Transverse colon (tissue), 4 donors: ENCODE measurements at regions not wholly inside any gene's neighbourhood (a gene's known extent, or its start where the extent isn't known, plus 50 kb on each side); places are given as distances from the start of the nearest gene placed in this dataset.

Source experiments
- DNase-seq: peaks from one replicate; pipeline ENCODE4 v3.0.0-alpha.2; 2019
- H3K27ac ChIP-seq, 4 donors: fragments of 200-600 bp; sonication (generic); 2 replicates each; pipeline ENCODE4 v1.5.1; 2016 to 2018; ENCODE audit warnings: inconsistent platforms in 4 of 4
- H3K27me3 ChIP-seq: fragments of 200-600 bp; sonication (generic); 2 replicates; pipeline ENCODE4 v1.5.1; 2017; ENCODE audit warnings: inconsistent platforms
- H3K36me3 ChIP-seq, 4 donors: fragments of 200-600 bp; sonication (generic); 2 replicates each; pipeline ENCODE4 v1.5.1; 2017 to 2019; ENCODE audit warnings: inconsistent platforms in 4 of 4
- H3K4me1 ChIP-seq, 4 donors: fragments of 200-600 bp; sonication (generic); 2 replicates each; pipeline ENCODE4 v1.5.1; 2017 to 2020; ENCODE audit warnings: inconsistent platforms in 4 of 4
- H3K4me3 ChIP-seq, 4 donors: fragments of 200-600 bp; sonication (generic); 1 replicate in 1 of 4; 2 replicates in 3 of 4; pipeline versions ENCODE4 v1.5.1 to v1.6.1; 2017 to 2019; ENCODE audit warnings: inconsistent platforms in 4 of 4
- H3K9me3 ChIP-seq, 2 donors: fragments of 200-600 bp; sonication (generic); 2 replicates each; pipeline ENCODE4 v1.5.1; 2017 to 2019; ENCODE audit warnings: inconsistent platforms in 2 of 2
- EP300 ChIP-seq: sonication (generic); formaldehyde crosslinking; IDR thresholded peaks from one replicate; pipeline ENCODE4 v1.6.1; 2017; ENCODE audit warnings: antibody characterized with exemption, low read depth
- POLR2A ChIP-seq: fragments of 450-650 bp; IDR thresholded peaks from one replicate; pipeline ENCODE4 v1.6.1; 2016; ENCODE audit warnings: antibody characterized with exemption, mild to moderate bottlenecking, moderate library complexity
- POLR2AphosphoS5 ChIP-seq, 3 donors: sonication (generic); formaldehyde crosslinking; IDR thresholded peaks; one replicate each; pipeline ENCODE4 v1.6.1; 2016; ENCODE audit warnings: antibody characterized with exemption in 3 of 3
- WGBS, 2 donors: methylation state at CpG; one replicate each; pipeline ENCODE4 v1.1.5; 2018; ENCODE audit warnings: low coverage in 1 of 2; 5-methylcytosine and 5-hydroxymethylcytosine counted together
- in situ Hi-C, 4 donors: fragments of 200-750 bp; cut with MboI; loops; one replicate each; pipeline versions ENCODE4 v1.15.0 to v1.15.1; 2017; ENCODE audit warnings: low sequenced_read_pairs in 3 of 4, low pct_ligation_motif_present in 1 of 4, low pct_unique_long_range_greater_than_20kb in 1 of 4
- intact Hi-C: fragments of 100-400 bp; cut with DNase I; formaldehyde crosslinking; loops from one replicate; pipeline ENCODE4 v1.15.1; 2023; ENCODE audit warnings: low total_unique reads
- TF ChIP-seq, protein P1 (sequence below), 5 experiments: fragments of 200-600 bp in 3 of 5; fragments of 450-650 bp in 2 of 5; sonication (generic) in 3 of 5; IDR thresholded peaks; 1 replicate in 2 of 5; 2 replicates in 3 of 5; pipeline ENCODE4 v1.5.1; 2016 to 2017; ENCODE audit warnings: antibody characterized with exemption in 5 of 5, inconsistent platforms in 3 of 5, mild to moderate bottlenecking in 2 of 5, moderate library complexity in 1 of 5

GRCh38 chr2:16177671-16178180, 237.4 kb downstream of the MYCN start:
- in situ Hi-C loops: no loop called here
- no peak overlapping the region for H3K4me3 ChIP-seq
- no peak for DNase-seq
- no peaks in the 10 kb centered on the region for H3K36me3 ChIP-seq
- intact Hi-C loops: no loop called here
- no peaks in the 10 kb centered on the region for H3K9me3 ChIP-seq
- H3K27me3 ChIP-seq: no peaks in the 10 kb centered on the region
- TF ChIP-seq POLR2AphosphoS5 (IDR thresholded peaks at IDR 0.05): no peak
- no peak for TF ChIP-seq EP300
- TF ChIP-seq, protein P1, sequence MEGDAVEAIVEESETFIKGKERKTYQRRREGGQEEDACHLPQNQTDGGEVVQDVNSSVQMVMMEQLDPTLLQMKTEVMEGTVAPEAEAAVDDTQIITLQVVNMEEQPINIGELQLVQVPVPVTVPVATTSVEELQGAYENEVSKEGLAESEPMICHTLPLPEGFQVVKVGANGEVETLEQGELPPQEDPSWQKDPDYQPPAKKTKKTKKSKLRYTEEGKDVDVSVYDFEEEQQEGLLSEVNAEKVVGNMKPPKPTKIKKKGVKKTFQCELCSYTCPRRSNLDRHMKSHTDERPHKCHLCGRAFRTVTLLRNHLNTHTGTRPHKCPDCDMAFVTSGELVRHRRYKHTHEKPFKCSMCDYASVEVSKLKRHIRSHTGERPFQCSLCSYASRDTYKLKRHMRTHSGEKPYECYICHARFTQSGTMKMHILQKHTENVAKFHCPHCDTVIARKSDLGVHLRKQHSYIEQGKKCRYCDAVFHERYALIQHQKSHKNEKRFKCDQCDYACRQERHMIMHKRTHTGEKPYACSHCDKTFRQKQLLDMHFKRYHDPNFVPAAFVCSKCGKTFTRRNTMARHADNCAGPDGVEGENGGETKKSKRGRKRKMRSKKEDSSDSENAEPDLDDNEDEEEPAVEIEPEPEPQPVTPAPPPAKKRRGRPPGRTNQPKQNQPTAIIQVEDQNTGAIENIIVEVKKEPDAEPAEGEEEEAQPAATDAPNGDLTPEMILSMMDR (IDR thresholded peaks at IDR 0.05): no peak
- no peak for TF ChIP-seq POLR2A
- no peak overlapping the region for H3K27ac ChIP-seq
- H3K4me1 ChIP-seq: peaks cover 0 to 6% (median 3%) of the 10 kb centered on the region in 4 donors

DNA sequence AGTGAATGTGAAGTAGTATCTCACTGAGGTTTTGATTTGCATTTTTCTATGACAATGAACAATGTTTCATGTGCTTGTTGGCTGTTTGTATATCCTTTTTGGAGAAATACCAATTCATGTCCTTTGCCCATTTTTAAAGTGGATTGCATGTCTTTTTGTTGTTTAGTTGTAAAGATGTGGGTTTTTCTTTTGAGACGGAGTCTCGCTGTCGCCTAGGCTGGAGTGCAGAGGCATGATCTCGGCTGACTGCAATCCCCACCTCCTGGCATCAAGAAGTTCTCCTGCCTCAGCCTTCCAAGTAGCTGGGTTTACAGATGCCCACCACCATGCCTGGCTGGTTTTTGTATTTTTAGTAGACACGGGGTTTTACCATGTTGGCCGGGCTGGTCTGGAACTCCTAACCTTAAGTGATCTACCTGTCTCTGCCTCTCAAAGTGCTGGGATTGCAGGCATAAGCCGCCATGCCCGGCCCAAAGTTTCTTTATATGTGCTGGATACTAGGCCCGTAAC, 236.7 kb downstream of the MYCN start:
- no peak for TF ChIP-seq EP300
- TF ChIP-seq POLR2A: no peak
- TF ChIP-seq POLR2AphosphoS5 (IDR thresholded peaks at IDR 0.05): no peak
- TF ChIP-seq, protein P1 (IDR thresholded peaks at IDR 0.05): no peak
- Histone ChIP-seq H3K4me1 (peaks cover 0 to 6% (median 3%) of the 10 kb centered on the region in 4 donors), H3K27ac (no peak overlapping the region), H3K27me3 (no peaks in the 10 kb centered on the region), H3K36me3 (no peaks in the 10 kb centered on the region), H3K4me3 (no peak overlapping the region), H3K9me3 (no peaks in the 10 kb centered on the region)
- intact Hi-C loops: no loop called here
- DNase-seq: no peak
- in situ Hi-C loops: no loop called here
- WGBS, 2 donors: 88 to 95% methylated on average over 6 to 9 of the region's 9 CpGs

GRCh38 chr2:16175247-16175825, 235.0 kb downstream of the MYCN start:
- in situ Hi-C loops (no loop called here), intact Hi-C loops (no loop called here)
- Histone ChIP-seq H3K27me3 (no peaks in the 10 kb centered on the region), H3K36me3 (no peaks in the 10 kb centered on the region), H3K4me1 (peaks cover 0 to 6% (median 3%) of the 10 kb centered on the region in 4 donors), H3K4me3 (no peak overlapping the region), H3K27ac (no peak overlapping the region), H3K9me3 (no peaks in the 10 kb centered on the region)
- no peak for DNase-seq
- TF ChIP-seq, protein P1 (IDR thresholded peaks at IDR 0.05): no peak
- TF ChIP-seq EP300 (no peak), POLR2A (no peak), POLR2AphosphoS5 (IDR thresholded peaks at IDR 0.05) (no peak)
- WGBS, 2 donors: 79% methylated on average over 3 of the region's 3 CpGs; no CpG with 5 or more reads in 1 of the 2 donors

- Histone ChIP-seq H3K36me3 (no peaks in the 10 kb centered on the region), H3K27me3 (no peaks in the 10 kb centered on the region), H3K27ac (no peak overlapping the region), H3K9me3 (no peaks in the 10 kb centered on the region), H3K4me1 (peaks cover 0 to 3% (median under 1%) of the 10 kb centered on the region in 4 donors), H3K4me3 (no peak overlapping the region)
- in situ Hi-C loops: no loop called here
- intact Hi-C loops: no loop called here
- WGBS, 2 donors: 82 to 89% methylated on average over 2 to 3 of the region's 3 CpGs
- TF ChIP-seq, protein P1 (IDR thresholded peaks at IDR 0.05): no peak
- TF ChIP-seq EP300 (no peak), POLR2AphosphoS5 (IDR thresholded peaks at IDR 0.05) (no peak), POLR2A (no peak)
- DNase-seq: no peak
These were observed 234.3 kb downstream of the MYCN start for GRCh38 chr2:16174693-16175045.
